Stimulated activated memory B cell treated with anti-CD40 and anti-IgM and Interleukin-4, amounts not matched to agents 10 μg/mL and 1 μg/mL and 100 μg/mL, for 72 hours (primary cell): ENCODE measurements at regions not wholly inside any gene's neighbourhood (a gene's known extent, or its start where the extent isn't known, plus 50 kb on each side); places are given as distances from the start of the nearest gene placed in this dataset.

Experiments
- ATAC-seq: fragments of 150-1000 bp; cut with Tn5 transposase; 2 replicates; pipeline ENCODE4 v1.10.0; 2021
- H3K27ac Mint-ChIP-seq: one replicate; pipeline ENCODE4 v1.8.0; 2022; ENCODE audit warnings: mild to moderate bottlenecking, mixed read lengths
- H3K27me3 Mint-ChIP-seq: one replicate; pipeline ENCODE4 v1.8.0; 2022; ENCODE audit warnings: mixed read lengths
- H3K36me3 Mint-ChIP-seq: one replicate; pipeline ENCODE4 v1.8.0; 2022; ENCODE audit warnings: mixed read lengths
- H3K4me1 Mint-ChIP-seq: one replicate; pipeline ENCODE4 v1.8.0; 2022; ENCODE audit warnings: mixed read lengths
- H3K4me3 Mint-ChIP-seq: one replicate; pipeline ENCODE4 v1.8.0; 2022; ENCODE audit warnings: mild to moderate bottlenecking, moderate library complexity, mixed read lengths
- H3K9me3 Mint-ChIP-seq: one replicate; pipeline ENCODE4 v1.8.0; 2022; ENCODE audit warnings: mixed read lengths

DNA sequence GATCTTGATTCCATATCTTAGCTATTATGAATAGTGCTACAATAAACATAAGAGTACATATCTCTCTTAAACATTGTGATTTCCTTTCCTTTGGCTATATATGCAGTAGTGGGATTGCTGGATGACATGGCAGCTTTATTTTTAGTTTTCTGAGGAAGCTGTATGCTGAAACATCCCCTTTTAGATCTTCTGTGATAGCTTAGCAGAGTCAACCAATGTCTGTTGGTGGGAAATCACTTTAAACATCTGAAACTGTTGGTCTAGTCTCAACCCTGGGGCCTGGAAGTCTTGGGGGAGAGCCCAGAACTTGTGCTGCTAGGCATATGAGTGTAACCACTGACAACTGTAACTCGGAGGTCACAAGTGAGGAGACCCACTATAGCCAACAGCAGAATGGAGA lies 378.6 kb upstream of the SLC14A2 start:
- Mint-ChIP-seq H3K36me3 (no peaks in the 10 kb centered on the region), H3K4me1 (peaks cover 5% of the 10 kb centered on the region), H3K27me3 (peaks cover 20% of the 10 kb centered on the region), H3K4me3 (no peak overlapping the region), H3K27ac (no peak overlapping the region), H3K9me3 (no peaks in the 10 kb centered on the region)
- ATAC-seq, result no peak

DNA sequence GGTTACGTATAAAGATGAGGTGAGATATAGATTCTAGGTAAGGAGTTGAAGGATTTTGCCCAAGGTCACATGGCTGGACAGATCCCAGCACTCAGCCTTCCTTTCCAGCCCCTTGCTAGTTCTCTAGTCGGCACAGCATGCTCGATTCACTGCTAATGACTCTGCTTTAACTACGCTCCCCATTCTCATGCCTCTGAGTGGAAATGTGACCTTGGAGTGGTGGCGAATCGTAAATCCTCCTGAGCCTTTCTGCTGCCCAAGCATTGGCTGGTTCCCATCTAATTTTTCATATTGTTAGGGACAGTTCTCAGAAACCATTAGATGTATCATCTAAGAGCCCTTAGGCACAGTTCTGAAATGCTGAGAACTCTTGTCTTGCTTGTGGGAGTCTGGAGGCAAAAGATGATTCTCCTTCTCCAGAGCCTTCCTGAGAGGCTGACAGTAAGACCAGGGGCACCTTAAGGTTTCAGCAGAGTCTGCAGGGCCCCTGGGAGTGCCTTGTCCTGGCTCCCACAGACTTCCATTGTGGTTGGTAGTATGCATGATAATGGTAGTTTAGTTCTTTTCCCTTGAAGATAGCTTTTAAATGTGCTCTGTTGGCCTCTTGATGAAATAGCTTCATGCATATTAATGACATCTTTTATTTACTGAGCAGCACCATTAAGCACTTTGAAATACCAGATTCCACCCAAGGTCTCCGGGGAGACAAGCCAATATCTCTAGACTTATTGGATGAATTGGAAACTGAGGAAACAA lies 377.8 kb upstream of the SLC14A2 start:
- no peak for ATAC-seq
- Mint-ChIP-seq H3K27ac (no peak overlapping the region), H3K27me3 (peaks cover 20% of the 10 kb centered on the region), H3K9me3 (no peaks in the 10 kb centered on the region), H3K4me3 (no peak overlapping the region), H3K4me1 (no peaks in the 10 kb centered on the region), H3K36me3 (no peaks in the 10 kb centered on the region)

DNA sequence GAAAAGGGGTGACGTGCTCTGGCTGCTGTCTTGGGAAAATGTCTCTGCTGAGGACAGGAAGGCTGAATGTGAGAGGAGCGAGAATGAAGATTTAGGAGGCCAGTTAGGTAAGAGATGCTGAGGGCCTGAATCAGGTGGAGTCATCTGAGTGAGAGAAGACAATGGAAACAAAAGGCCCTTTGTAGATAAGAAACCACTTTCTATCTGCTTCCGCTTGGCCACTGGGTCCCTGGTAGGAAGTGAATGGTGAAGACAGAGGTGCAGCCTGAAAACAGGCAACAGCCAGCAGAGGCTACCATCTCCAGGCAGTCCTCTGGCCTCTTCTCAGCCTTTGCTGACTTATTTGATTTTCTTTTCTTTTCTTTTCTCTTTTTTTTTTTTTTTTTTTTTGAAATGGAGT lies 374.0 kb upstream of the SLC14A2 start:
- Mint-ChIP-seq H3K4me3 (no peak overlapping the region), H3K4me1 (no peaks in the 10 kb centered on the region), H3K27me3 (peaks cover 20% of the 10 kb centered on the region), H3K9me3 (no peaks in the 10 kb centered on the region), H3K36me3 (no peaks in the 10 kb centered on the region), H3K27ac (no peak overlapping the region)
- no peak for ATAC-seq

DNA sequence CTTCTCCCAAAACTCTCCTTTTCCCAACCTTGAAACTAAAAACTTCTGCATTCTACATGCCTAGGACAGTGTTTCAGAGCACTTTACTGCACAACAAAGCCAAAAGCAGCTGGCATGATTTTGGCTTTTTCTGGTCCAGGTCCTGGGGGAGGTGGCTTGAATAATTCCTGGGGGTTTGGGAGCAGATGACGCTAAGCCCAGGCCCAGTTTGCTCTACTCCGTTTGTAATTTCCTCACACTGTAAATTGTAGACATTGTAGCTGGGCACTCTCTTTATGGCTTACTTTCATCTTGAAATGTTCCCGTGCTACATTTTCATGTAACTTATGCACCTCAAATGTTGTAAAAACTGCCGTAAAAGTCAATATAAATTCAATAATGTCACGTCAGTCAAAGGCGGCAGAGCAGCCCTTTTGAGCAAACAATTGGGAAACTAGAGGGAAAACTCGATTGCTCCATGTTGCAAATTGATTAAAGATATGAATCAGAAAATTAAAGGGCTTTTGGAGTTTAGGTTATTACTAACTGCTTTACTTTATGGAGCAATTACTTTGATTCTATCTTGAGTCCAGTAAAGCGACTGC lies 373.2 kb upstream of the SLC14A2 start:
- ATAC-seq, result no peak
- no peaks in the 10 kb centered on the region for H3K4me1 Mint-ChIP-seq
- no peaks in the 10 kb centered on the region for H3K9me3 Mint-ChIP-seq
- no peak overlapping the region for H3K27ac Mint-ChIP-seq
- H3K4me3 Mint-ChIP-seq, result no peak overlapping the region
- H3K36me3 Mint-ChIP-seq, result no peaks in the 10 kb centered on the region
- H3K27me3 Mint-ChIP-seq, result peaks cover 20% of the 10 kb centered on the region

DNA sequence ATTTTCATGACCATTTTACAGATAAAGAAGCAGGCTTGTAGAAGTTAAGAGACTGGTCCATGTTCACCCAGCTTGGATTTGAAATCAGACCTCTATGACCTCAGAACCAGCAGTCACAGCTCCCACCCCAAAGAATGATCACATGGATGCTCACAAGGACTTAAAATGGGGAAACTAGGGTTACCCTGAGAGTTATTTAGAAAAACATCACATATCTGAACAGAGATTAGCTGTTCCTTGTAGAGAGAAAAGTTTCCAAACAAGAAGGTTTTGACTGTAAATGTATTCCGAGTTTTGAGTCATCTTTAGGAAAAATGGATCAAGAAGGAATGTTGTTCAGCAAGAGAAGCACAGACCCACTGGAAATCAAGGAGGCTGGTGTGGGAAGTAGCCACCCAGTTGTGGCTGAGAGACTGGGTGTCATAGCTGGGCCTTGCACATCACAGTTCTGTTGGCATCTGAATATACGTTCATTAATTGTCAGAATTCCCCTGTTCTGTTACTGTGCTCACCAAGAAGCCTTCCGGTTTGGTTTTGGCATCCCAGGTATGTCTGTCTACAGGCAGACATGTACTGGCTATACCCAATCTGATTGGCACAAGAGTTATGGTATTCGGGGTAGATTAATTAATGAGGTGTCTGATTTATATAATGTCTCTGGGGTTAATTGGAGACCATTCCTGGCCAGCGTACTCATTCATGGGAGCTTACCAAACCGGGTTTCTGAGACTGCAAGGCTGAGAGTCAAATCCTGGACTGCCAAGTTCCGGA lies 371.8 kb upstream of the SLC14A2 start:
- Mint-ChIP-seq H3K27ac (no peak overlapping the region), H3K4me1 (no peaks in the 10 kb centered on the region), H3K36me3 (no peaks in the 10 kb centered on the region), H3K4me3 (no peak overlapping the region), H3K9me3 (no peaks in the 10 kb centered on the region), H3K27me3 (peaks cover 20% of the 10 kb centered on the region)
- ATAC-seq, result no peak

DNA sequence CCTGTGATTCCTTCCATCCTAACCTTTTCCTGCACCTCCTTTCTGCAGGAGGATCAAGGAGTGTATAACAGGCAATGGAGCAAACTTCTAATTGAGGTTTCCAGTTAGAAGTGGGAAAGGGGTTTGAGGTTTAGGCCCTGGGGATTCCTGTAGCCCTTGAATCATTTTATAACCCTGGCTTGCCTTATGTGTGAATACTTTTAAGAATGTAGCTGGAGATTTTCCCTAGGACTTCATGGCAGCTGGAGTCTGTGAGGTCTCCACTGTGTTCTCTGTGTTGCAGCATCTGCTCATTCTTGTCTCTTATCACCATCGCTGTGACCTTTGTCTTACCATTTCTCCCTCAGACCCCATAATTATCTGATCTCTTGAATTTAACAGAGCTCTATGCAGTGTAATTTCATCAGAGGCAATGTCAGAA lies 370.2 kb upstream of the SLC14A2 start:
- no peaks in the 10 kb centered on the region for H3K4me1 Mint-ChIP-seq
- ATAC-seq, result no peak
- peaks cover 12% of the 10 kb centered on the region for H3K27me3 Mint-ChIP-seq
- no peak overlapping the region for H3K4me3 Mint-ChIP-seq
- no peaks in the 10 kb centered on the region for H3K36me3 Mint-ChIP-seq
- no peaks in the 10 kb centered on the region for H3K9me3 Mint-ChIP-seq
- no peak overlapping the region for H3K27ac Mint-ChIP-seq

DNA sequence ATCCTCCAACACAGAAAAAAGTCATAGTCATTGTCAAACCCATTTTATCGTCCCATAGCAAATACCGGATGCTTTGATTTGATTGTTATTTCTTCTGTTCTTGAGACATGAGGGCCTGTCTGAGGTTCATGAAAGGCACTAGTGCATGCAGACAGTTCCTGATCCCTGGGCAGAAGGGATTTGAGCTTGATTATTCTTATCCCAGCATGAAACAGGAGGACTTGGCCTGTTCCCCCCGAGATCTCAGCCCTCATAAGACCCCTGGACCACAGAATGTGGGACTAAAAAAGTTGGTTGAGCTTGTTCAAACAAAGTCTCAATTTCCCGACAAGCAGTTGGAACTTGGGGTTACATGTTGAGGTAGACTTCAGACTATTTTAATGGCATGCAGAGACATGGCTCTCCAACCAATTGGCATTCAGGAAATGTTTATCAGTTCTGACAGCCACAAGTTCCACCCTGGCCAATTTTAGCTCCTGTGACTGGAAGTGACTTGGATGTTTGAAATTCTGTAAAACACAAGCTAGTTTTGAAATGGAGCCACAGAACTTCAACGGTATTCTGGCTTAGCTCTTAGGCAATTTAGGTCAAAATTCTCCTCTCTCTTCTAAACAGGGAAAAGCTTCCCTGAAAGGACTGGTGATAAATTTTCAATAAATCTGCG lies 366.9 kb upstream of the SLC14A2 start:
- Mint-ChIP-seq H3K4me3 (no peak overlapping the region), H3K4me1 (no peaks in the 10 kb centered on the region), H3K9me3 (no peaks in the 10 kb centered on the region), H3K36me3 (no peaks in the 10 kb centered on the region), H3K27me3 (no peaks in the 10 kb centered on the region), H3K27ac (no peak overlapping the region)
- no peak for ATAC-seq

DNA sequence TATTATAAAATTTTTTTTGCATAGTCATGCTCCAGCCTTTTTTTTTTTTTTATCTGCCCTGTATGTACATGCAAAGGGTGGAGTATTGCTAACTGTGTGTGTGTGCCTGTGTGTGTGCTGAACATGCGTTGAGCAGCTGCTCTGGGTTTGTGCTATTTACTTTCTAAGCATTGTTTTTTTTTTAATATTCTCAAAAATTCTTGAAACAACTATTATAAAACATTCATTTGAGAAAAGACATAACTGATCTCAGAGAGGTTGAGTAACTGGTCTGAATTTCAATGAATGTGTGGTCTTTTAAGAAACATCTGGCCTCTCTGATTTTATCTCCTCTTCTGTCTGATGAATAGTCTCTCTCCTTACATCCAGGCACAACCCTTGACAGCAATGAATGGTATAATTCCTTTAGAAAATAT lies 366.0 kb upstream of the SLC14A2 start:
- H3K4me1 Mint-ChIP-seq, result no peaks in the 10 kb centered on the region
- no peak overlapping the region for H3K4me3 Mint-ChIP-seq
- H3K27me3 Mint-ChIP-seq, result no peaks in the 10 kb centered on the region
- no peaks in the 10 kb centered on the region for H3K36me3 Mint-ChIP-seq
- H3K27ac Mint-ChIP-seq, result no peak overlapping the region
- no peaks in the 10 kb centered on the region for H3K9me3 Mint-ChIP-seq
- no peak for ATAC-seq

DNA sequence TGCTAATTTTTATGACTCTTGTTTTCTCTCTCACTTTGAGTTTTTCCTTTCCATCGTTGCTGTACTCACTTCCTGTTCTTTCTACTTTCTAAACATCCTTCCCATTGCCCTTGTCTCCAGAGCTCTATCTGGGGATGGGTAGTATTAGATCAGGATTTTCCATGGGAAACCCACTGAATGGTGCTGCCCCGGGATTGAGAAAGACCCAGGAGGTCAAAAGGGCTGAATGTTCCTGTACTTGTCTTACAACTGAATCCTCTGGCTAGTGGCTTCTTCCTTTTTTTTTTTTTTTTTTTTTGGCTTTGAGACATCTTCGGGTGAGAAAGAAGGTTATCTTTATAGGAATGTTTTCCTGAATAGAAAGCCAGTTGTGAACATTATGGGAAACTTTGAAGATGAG lies 364.8 kb upstream of the SLC14A2 start:
- no peaks in the 10 kb centered on the region for H3K36me3 Mint-ChIP-seq
- H3K4me3 Mint-ChIP-seq, result no peak overlapping the region
- H3K27ac Mint-ChIP-seq, result no peak overlapping the region
- H3K27me3 Mint-ChIP-seq, result no peaks in the 10 kb centered on the region
- H3K4me1 Mint-ChIP-seq, result no peaks in the 10 kb centered on the region
- ATAC-seq, result no peak
- no peaks in the 10 kb centered on the region for H3K9me3 Mint-ChIP-seq

DNA sequence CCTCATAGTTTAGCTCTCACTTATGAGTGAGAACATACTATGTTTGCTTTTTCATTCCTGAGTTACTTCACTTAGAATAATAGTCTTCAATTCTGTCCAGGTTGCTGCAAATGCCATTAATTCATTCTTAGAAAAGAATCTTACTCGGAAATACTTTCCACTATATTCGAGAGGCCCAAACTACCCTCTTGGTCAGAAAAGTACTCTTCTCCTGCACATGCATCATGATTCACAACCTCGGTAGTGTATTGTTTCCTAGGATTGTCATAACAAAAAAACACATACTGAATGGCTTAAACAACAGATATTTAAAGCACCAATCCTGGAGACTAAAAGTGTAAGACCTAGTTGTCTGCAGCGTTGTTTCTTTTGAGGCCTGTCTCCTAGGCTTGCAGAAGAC lies 364.0 kb upstream of the SLC14A2 start:
- H3K27ac Mint-ChIP-seq, result no peak overlapping the region
- H3K4me3 Mint-ChIP-seq, result no peak overlapping the region
- H3K27me3 Mint-ChIP-seq, result no peaks in the 10 kb centered on the region
- ATAC-seq, result no peak
- no peaks in the 10 kb centered on the region for H3K4me1 Mint-ChIP-seq
- H3K36me3 Mint-ChIP-seq, result no peaks in the 10 kb centered on the region
- H3K9me3 Mint-ChIP-seq, result no peaks in the 10 kb centered on the region

DNA sequence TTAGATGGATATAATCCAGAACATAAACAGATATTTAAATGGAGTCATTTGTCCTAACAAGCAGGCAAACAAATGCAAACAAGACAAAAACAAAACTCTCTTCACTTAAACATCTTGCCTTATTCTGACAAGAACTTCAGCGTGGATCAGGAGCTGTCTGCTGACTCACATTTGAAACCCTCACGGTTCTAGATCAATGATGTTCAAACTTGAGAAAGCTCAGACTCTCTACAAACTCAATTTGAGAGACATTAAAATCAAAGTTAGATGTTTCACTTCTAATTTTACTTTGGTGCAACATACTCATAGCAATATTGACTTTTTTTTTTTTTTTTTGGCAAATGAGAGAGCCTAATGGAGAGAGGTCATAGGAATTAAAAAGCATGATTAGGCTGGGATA lies 362.8 kb upstream of the SLC14A2 start:
- ATAC-seq, result no peak
- H3K36me3 Mint-ChIP-seq, result no peaks in the 10 kb centered on the region

DNA sequence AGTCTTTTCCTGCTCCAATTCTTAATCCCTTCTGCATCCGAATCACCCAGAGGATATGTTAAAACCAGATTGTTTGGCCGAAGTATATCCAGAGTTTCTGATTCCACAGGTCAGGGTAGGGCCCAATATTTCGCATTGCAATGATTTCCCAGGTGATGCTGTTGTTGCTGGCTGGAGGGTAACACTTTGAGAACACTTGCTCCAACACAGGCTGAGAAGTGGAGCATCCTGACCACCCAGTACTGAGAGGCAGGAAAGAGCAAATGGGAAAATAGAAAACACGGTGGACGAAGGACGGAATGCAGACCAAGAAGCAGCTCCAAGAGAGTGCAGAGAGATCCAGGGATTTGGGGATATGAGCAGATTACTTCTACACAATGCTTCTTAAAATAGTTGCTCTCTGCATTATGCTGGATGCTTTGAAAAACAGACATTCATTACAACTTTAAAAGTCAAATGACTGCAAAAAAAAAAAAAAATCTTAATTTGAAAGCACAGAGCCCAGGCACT lies 362.2 kb upstream of the SLC14A2 start:
- no peaks in the 10 kb centered on the region for H3K4me1 Mint-ChIP-seq
- H3K27ac Mint-ChIP-seq, result no peak overlapping the region
- no peaks in the 10 kb centered on the region for H3K36me3 Mint-ChIP-seq
- no peak overlapping the region for H3K4me3 Mint-ChIP-seq
- no peaks in the 10 kb centered on the region for H3K9me3 Mint-ChIP-seq
- no peak for ATAC-seq
- H3K27me3 Mint-ChIP-seq, result no peaks in the 10 kb centered on the region

More for the DNA sequence above, 362.8 kb upstream of the SLC14A2 start:
- H3K27ac Mint-ChIP-seq, result no peak overlapping the region
- no peaks in the 10 kb centered on the region for H3K27me3 Mint-ChIP-seq
- no peaks in the 10 kb centered on the region for H3K4me1 Mint-ChIP-seq
- no peak overlapping the region for H3K4me3 Mint-ChIP-seq
- H3K9me3 Mint-ChIP-seq, result no peaks in the 10 kb centered on the region

DNA sequence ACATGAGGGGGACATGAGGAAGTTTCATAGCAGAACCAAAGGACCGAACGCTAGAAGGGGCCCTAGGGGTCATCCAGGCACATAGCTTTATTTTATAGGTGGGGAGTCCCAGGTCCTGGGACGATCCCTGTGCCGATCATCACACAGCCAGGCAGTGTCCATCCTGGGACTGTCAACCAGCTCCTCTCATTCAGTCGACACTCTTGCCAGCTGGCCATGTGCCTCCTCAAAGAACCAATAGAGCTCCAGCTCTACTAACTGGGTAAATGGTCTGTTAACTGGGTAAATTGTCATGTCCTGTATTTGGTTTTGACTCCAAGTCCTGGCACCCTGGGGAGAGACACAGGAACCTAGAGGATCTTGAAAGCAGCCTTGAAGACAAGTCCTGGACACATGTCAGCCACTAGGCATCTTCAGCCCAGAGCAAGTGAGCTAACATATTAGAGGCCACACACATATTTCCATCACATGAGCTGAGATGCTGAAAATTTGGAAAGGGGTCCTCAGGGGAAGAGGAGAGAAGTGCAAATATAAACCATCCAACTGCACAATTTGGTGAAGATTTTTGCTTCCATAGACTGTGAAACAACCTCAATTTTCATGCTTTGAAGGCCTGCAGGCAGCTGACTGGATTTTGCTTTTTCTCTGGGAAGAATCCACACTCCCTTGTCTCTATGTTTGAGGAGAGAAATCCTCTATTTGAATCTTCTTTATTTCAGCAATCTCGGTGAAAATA lies 361.1 kb upstream of the SLC14A2 start:
- H3K27ac Mint-ChIP-seq, result no peak overlapping the region
- H3K4me3 Mint-ChIP-seq, result no peak overlapping the region
- H3K27me3 Mint-ChIP-seq, result no peaks in the 10 kb centered on the region
- no peaks in the 10 kb centered on the region for H3K36me3 Mint-ChIP-seq
- ATAC-seq, result no peak
- no peaks in the 10 kb centered on the region for H3K9me3 Mint-ChIP-seq
- H3K4me1 Mint-ChIP-seq, result no peaks in the 10 kb centered on the region

DNA sequence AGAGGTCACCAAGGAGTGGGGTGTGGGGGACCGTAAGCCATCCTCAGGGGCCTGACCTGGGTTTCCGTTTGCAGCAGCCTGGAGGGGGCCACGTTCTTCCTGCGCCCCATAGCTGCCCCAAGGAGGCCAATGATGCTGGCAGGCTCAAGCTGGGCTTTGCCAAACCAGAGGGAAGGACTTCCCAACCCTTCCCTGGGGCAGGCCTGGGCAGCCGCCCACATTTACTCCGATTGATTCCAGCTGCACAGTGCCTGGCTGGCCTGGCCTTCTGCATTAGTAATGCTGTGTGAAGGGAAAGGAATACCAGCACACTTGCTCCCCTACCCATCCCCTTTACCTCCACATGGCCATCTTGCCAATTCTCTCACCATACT lies 360.6 kb upstream of the SLC14A2 start:
- no peaks in the 10 kb centered on the region for H3K36me3 Mint-ChIP-seq
- H3K4me3 Mint-ChIP-seq, result no peak overlapping the region
- H3K9me3 Mint-ChIP-seq, result no peaks in the 10 kb centered on the region
- H3K27ac Mint-ChIP-seq, result no peak overlapping the region
- ATAC-seq, result no peak
- no peaks in the 10 kb centered on the region for H3K27me3 Mint-ChIP-seq
- H3K4me1 Mint-ChIP-seq, result no peaks in the 10 kb centered on the region
